ENCODE measurements at regions not wholly inside any gene's neighbourhood (a gene's known extent, or its start where the extent isn't known, plus 50 kb on each side); places are given as distances from the start of the nearest gene placed in this dataset.

DNA sequence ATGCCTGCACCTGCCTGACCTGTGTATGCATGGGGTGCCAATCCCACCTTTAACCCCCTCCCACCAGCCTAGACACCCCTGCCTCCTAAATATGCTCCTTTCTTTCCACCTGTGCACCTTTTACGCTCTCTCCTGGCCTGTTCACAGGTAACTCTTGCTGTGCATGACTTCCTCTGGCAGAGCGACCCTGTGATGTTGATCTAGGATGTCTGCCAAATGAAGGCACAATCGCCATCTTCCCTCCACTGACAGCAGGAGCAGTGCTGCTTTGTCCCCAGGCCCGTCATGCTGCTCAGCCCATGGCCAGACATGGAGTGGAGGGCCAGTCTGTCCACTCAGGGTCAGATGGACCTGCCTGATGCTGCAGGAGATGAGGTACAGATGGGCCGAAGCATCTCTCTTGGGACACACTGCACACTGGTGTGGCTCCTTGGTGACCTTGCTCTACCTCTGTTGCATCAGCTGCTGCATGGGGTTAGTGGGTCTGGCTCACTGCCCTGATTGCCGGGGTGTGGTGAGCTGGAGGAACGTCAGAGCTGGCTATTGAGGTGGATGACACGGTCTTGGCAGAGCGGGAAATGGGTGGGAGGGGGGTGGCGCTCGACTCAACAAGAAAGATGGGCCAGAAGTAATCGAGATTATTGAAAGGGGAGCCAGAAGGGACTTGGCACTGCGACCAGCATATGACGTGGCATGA, 101.7 kb upstream of the PITX1 start:
- DNase-seq: no peak

DNA sequence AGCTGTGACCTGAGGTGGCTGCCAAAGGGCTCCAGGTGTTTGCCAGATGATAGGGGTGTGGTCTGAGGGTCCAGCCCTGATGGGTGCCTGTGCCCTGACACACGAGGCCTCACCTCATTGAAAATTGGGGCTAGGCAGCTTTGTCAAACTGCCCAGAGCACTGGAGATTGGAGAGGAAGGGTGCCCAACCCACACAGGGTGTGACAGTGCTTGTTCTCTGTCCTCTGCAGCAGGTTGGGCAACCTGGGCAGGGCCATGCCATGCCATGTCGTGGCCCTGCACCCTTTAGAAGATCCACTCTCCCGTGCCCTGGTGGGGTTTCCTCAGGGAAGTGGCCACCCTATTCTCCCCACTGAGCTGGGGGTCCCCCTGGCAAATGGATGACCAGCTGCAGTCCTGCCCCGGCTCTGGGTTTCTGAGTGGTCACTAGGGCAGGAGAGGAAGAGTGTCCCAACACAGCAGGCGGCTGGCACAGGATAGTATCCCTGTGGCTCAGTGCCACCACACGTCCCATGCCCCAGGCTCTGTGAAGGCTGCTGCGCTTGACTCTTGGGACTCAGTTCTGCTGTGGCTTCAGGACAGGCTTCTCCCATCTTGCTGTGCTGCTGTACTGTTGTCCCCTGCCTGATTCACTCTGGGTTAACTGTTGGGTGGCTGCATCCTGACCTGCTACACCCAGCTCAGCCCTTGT, 100.8 kb upstream of the PITX1 start:
- DNase-seq: no peak

GRCh38 chr5:135133698-135134515, 99.9 kb upstream of the PITX1 start:
- DNase-seq: no peak

- DNase-seq: no peak
Measured at GRCh38 chr5:135133181-135133580, 99.2 kb upstream of the PITX1 start.

DNA sequence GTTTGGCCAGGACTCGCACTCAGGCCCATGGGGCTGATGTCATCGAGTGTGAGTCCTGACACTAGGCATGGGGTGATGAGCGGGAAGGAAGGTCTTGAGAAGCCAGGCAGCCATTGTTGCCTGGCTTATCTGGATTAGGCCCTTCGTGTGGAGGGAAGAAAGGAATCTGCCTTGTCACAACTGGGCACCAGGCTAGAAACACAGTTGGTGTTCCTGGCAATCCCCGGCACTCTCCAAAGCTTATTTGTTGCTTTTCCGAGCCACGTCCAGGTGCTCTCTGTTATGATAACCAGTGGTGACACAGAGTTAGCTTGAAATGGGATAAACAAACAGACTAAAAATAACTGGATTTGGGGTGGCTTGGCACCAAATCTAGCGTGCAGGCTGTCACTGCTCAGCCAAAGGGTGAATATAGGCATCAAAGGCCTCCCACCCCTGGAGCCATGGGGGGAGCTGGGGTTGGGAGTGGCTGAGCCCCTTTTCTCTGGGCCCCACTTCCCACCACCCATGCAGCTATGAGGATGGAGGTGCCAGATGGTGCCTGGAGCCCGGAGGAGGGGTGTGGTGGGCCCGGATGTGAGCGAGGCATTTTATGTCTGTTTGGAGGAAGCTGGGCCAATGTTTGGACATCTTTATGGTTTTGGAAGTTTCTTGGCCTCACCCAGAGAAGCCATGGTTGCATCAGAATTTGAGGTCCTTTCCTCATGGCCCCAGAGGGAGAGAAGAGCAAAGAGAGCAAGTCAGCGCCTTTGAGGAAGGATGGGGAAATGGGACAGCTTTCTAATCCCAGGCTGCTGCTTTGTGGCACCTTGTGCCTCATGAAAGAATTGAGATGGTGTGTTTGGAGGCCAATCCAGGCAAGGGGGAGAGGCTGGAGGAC, 98.0 kb upstream of the PITX1 start:
- DNase-seq: peak in 1 of 2 experiments; percentile 26

DNA sequence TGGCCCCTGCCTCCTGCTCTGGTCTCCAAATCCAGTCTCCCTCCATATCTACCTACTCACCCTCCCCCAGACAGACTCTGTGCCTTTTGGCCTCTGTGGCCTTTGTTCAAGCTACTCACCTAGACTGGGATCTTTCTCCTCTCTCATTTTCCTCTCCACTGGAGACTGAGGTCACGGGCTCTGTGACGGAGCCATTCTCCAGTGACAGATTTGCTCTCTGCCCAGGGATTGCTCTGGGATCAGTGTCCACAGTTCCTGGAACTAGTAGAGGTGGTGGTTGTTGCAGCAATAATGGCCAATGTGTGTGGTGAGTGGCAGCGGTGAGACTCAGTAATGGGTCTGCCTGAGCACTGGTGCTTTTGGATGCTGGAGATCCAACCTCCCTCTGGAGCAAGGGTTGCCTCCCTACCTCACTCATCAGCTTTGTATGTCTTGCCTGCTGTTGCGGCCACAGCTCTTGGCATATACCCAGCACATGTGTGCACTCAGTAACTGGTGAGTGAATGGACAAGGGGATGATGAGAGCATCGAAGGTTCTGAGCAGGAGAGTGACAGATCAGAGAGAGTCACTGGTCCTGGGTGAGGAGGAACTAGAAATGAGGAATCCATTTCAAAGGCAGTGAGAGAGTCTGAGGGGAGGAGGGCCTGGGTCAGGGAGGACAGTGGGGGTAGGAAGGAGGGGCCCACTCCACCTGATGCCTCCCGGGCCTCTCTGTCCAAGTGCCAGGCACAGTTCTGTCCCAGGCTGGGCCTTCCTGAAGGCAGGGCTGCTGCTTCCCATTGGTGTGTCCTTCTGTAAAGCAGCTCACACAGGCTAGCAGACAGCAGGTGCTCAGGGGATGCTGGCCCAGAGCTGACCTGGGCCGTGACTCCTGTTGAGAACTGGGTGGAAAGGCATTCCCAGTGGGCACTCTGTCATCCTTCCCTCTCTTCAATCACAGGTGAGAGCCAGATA, 96.5 kb upstream of the PITX1 start:
- DNase-seq: no peak

GRCh38 chr5:135129307-135129706, 95.3 kb upstream of the PITX1 start:
- no peak for DNase-seq

- DNase-seq: no peak
Measured at GRCh38 chr5:135128361-135128760, 94.3 kb upstream of the PITX1 start.

GRCh38 chr5:135127439-135128240, 93.6 kb upstream of the PITX1 start:
- no peak for DNase-seq

- DNase-seq: no peak
Measured at GRCh38 chr5:135126688-135127438, 92.8 kb upstream of the PITX1 start.

- no peak for DNase-seq
Measured at GRCh38 chr5:135124724-135125123, 90.7 kb upstream of the PITX1 start.

GRCh38 chr5:135124128-135124527, 90.1 kb upstream of the PITX1 start:
- no peak for DNase-seq

DNA sequence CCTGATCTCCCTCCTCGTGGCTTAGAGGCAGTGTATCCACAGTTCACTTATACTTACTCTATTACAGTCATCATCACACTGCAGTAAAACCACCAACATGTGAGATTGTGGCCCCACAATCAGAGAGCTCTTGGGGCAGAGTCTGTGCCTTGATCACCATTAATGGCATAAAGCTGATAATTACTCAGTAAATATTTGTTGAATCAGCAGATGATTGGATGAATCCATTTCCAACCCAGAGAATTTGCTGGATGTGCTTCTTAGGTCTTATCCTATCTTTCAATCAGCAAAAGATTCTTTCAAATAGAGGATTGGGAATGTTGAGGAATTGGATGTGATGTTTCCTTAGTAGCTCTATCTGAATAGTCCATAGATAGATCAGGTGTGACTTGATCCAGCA, 88.8 kb upstream of the PITX1 start:
- no peak for DNase-seq

DNA sequence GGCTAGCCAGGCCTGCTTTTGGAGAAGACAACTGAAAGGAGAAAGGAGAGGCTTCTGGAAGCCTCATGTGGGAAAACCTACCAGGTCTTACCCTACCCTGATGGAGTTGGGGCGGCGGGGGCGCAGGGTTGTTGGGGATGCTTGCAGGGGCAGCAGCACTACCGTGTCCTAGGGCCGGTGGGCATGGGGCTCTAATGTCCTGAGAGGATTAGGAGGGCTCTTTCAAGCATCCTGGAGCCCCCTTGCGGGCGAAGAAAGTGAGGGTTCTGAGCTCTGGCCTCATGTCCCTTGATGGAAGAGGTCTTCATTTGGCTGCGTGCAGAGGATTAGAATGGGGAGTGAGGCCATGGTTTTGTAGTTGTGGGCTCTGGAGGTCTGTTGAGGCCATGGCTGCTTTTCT, 86.9 kb upstream of the PITX1 start:
- DNase-seq: no peak

- DNase-seq: no peak
Measured at GRCh38 chr5:135119481-135119880, 85.5 kb upstream of the PITX1 start.

- no peak for DNase-seq
Measured at GRCh38 chr5:135117590-135117989, 83.6 kb upstream of the PITX1 start.

DNA sequence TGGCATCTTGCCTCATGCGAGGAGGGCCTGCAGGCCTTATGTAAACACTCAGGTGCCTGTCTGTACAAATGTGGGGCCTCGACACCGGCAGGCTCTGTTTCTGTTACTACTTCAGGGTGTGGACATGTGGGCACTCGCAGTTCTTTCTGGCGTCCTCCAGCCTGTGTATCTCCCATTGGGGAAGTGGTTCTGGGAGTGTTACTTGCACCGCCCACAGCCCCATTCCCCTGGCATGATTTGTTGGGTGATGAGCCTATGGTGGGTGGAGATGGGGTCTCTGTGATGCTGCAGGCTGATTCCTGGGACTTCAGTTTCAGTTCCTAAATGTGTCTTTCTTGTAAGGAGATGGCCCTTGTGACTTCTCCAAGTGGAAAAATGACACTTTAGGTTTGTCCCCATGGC, 82.1 kb upstream of the PITX1 start:
- DNase-seq: no peak

- DNase-seq: no peak
Measured at GRCh38 chr5:135115591-135115990, 81.6 kb upstream of the PITX1 start.

- DNase-seq: no peak
Measured at GRCh38 chr5:135114759-135115158, 80.7 kb upstream of the PITX1 start.
